ENCODE measurements at regions not wholly inside any gene's neighbourhood (a gene's known extent, or its start where the extent isn't known, plus 50 kb on each side); places are given as distances from the start of the nearest gene placed in this dataset.

DNA sequence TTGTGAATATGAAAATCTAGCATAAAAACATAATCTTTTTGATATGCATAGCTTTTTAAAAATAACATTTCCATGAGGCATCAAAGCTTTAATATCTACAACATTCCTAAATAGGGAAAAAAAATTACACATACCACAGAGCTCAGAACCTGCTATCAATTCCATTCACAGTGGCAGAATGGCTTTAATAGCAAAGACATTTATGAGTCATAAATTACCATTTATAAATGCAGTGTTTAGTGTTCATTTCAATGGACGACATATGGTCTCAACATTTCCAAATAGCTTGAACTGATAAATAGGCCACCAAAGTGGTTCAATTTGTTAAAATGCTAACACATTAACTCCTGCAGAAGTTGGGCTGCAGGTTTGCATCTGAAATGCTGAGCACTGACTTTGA, 600.6 kb upstream of the SETBP1 start:
- Mint-ChIP-seq H3K36me3 (no peaks in the 10 kb centered on the region), H3K9me3 (peaks cover 4% of the 10 kb centered on the region; the same call in 1 of the 2 replicates), H3K27ac (no peak overlapping the region), H3K27me3 (ENCODE audit: low read depth) (no peaks in the 10 kb centered on the region), H3K4me3 (no peak overlapping the region), H3K4me1 (peaks cover 9% of the 10 kb centered on the region)
- DNase-seq (ENCODE audit: low spot score) (no peak), ATAC-seq (no peak)
- CTCF ChIA-PET: no interaction called here
- no peak for TF ChIP-seq NR3C1 (CRISPR knock-in tag; conservative IDR thresholded peaks at IDR 0.05; ENCODE audit: low read depth)
- POLR2A ChIA-PET: no interaction called here

DNA sequence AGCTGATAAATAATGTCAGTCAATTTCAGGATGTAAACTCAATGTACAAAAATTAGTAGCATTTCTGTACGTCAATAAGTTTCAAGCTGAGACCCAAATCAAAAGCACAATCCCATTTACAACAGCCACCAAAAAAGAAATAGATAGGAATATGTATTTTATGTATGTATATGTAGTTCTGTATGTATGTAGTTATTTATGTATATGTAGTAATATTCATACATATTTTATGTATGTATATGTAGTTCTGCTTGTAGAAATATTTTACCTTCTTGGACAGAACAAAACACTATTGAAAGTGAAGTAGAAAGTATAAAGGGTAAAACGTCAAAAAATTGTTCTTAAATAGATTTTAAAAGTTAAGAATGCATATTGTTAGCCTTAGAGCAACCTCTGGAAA, 591.0 kb upstream of the SETBP1 start:
- DNase-seq (ENCODE audit: low spot score) (no peak), ATAC-seq (no peak)
- Mint-ChIP-seq H3K27me3 (ENCODE audit: low read depth) (no peaks in the 10 kb centered on the region), H3K36me3 (no peaks in the 10 kb centered on the region), H3K27ac (no peak overlapping the region), H3K9me3 (peaks cover 5% of the 10 kb centered on the region; the same call in 1 of the 2 replicates), H3K4me3 (0 out of 2 replicates have a peak overlapping the region, but pooled peaks have one; percentile 8), H3K4me1 (peaks cover 67% of the 10 kb centered on the region)
- ChIA-PET CTCF (no interaction called here), POLR2A (interaction anchor here (0.6 kb wide), 1 partner anchor 152 kb away, joined by 7 read pairs; no protein-coding TSS in a partner anchor)
- TF ChIP-seq, protein P1, sequence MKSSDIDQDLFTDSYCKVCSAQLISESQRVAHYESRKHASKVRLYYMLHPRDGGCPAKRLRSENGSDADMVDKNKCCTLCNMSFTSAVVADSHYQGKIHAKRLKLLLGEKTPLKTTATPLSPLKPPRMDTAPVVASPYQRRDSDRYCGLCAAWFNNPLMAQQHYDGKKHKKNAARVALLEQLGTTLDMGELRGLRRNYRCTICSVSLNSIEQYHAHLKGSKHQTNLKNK (CRISPR knock-in tag; IDR thresholded peaks at IDR 0.05): no peak
- TF ChIP-seq PRRX2 (CRISPR knock-in tag; IDR thresholded peaks at IDR 0.05) (no peak), KAT7 (CRISPR knock-in tag; IDR thresholded peaks at IDR 0.05; ENCODE audit: borderline replicate concordance) (no peak), TEAD4 (CRISPR knock-in tag; IDR thresholded peaks at IDR 0.05) (no peak)
- TF ChIP-seq, protein P2, sequence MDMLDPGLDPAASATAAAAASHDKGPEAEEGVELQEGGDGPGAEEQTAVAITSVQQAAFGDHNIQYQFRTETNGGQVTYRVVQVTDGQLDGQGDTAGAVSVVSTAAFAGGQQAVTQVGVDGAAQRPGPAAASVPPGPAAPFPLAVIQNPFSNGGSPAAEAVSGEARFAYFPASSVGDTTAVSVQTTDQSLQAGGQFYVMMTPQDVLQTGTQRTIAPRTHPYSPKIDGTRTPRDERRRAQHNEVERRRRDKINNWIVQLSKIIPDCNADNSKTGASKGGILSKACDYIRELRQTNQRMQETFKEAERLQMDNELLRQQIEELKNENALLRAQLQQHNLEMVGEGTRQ (CRISPR knock-in tag; IDR thresholded peaks at IDR 0.05): no peak
- TF ChIP-seq, protein P3, sequence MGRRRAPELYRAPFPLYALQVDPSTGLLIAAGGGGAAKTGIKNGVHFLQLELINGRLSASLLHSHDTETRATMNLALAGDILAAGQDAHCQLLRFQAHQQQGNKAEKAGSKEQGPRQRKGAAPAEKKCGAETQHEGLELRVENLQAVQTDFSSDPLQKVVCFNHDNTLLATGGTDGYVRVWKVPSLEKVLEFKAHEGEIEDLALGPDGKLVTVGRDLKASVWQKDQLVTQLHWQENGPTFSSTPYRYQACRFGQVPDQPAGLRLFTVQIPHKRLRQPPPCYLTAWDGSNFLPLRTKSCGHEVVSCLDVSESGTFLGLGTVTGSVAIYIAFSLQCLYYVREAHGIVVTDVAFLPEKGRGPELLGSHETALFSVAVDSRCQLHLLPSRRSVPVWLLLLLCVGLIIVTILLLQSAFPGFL (CRISPR knock-in tag; IDR thresholded peaks at IDR 0.05; ENCODE audit: borderline replicate concordance): no peak
- TF ChIP-seq, protein P4, sequence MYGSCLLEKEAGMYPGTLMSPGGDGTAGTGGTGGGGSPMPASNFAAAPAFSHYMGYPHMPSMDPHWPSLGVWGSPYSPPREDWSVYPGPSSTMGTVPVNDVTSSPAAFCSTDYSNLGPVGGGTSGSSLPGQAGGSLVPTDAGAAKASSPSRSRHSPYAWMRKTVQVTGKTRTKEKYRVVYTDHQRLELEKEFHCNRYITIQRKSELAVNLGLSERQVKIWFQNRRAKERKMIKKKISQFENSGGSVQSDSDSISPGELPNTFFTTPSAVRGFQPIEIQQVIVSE (CRISPR knock-in tag; IDR thresholded peaks at IDR 0.05; ENCODE audit: borderline replicate concordance): no peak
- TF ChIP-seq, protein P5, sequence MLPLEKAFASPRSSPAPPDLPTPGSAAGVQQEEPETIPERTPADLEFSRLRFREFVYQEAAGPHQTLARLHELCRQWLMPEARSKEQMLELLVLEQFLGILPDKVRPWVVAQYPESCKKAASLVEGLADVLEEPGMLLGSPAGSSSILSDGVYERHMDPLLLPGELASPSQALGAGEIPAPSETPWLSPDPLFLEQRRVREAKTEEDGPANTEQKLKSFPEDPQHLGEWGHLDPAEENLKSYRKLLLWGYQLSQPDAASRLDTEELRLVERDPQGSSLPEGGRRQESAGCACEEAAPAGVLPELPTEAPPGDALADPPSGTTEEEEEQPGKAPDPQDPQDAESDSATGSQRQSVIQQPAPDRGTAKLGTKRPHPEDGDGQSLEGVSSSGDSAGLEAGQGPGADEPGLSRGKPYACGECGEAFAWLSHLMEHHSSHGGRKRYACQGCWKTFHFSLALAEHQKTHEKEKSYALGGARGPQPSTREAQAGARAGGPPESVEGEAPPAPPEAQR (CRISPR knock-in tag; IDR thresholded peaks at IDR 0.05): no peak

DNA sequence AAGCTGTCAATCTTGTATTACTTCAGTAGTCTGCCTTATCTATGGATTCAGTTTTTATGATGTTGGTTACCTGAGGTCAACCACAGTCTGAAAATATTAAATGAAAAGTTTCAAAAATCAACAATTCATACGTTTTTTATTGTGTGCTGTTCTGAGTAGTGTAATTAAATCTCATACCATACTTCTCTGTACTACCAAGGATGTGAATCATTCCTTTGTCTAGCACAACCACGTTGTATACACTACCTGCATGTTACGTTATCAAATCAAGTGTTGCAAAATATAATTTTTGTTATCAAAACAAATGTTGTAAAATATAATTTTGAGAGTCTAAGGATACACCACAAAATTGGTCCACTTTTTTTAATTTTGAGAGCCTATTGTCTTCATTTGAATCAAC, 590.2 kb upstream of the SETBP1 start:
- ChIA-PET POLR2A (no interaction called here), CTCF (no interaction called here)
- Mint-ChIP-seq H3K9me3 (peaks cover 3% of the 10 kb centered on the region), H3K27ac (no peak overlapping the region), H3K4me1 (peaks cover 70% of the 10 kb centered on the region), H3K4me3 (no peak overlapping the region), H3K27me3 (ENCODE audit: low read depth) (no peaks in the 10 kb centered on the region), H3K36me3 (peaks cover under 1% of the 10 kb centered on the region; the same call in 1 of the 2 replicates)
- TF ChIP-seq TP53 (CRISPR knock-in tag; IDR thresholded peaks at IDR 0.05) (no peak), RELA (CRISPR knock-in tag; IDR thresholded peaks at IDR 0.05; ENCODE audit: borderline replicate concordance) (no peak), ZNF138 (CRISPR knock-in tag; conservative IDR thresholded peaks at IDR 0.05) (no peak)
- TF ChIP-seq, protein P6, sequence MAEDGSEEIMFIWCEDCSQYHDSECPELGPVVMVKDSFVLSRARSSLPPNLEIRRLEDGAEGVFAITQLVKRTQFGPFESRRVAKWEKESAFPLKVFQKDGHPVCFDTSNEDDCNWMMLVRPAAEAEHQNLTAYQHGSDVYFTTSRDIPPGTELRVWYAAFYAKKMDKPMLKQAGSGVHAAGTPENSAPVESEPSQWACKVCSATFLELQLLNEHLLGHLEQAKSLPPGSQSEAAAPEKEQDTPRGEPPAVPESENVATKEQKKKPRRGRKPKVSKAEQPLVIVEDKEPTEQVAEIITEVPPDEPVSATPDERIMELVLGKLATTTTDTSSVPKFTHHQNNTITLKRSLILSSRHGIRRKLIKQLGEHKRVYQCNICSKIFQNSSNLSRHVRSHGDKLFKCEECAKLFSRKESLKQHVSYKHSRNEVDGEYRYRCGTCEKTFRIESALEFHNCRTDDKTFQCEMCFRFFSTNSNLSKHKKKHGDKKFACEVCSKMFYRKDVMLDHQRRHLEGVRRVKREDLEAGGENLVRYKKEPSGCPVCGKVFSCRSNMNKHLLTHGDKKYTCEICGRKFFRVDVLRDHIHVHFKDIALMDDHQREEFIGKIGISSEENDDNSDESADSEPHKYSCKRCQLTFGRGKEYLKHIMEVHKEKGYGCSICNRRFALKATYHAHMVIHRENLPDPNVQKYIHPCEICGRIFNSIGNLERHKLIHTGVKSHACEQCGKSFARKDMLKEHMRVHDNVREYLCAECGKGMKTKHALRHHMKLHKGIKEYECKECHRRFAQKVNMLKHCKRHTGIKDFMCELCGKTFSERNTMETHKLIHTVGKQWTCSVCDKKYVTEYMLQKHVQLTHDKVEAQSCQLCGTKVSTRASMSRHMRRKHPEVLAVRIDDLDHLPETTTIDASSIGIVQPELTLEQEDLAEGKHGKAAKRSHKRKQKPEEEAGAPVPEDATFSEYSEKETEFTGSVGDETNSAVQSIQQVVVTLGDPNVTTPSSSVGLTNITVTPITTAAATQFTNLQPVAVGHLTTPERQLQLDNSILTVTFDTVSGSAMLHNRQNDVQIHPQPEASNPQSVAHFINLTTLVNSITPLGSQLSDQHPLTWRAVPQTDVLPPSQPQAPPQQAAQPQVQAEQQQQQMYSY (CRISPR knock-in tag; IDR thresholded peaks at IDR 0.05): no peak
- ATAC-seq (no peak), DNase-seq (ENCODE audit: low spot score) (no peak)
